Testis (tissue), 2 donors: ENCODE measurements at regions not wholly inside any gene's neighbourhood (a gene's known extent, or its start where the extent isn't known, plus 50 kb on each side); places are given as distances from the start of the nearest gene placed in this dataset.

Experiments
- CTCF ChIP-seq, 3 experiments: fragments of 450-650 bp in 2 of 3; fragments of 200-600 bp in 1 of 3; sonication (generic) in 1 of 3; IDR thresholded peaks; one replicate each; pipeline ENCODE4 v1.5.1; 2016 to 2019; ENCODE audit warnings: antibody characterized with exemption in 3 of 3, mild to moderate bottlenecking in 2 of 3, moderate library complexity in 1 of 3
- POLR2A ChIP-seq: fragments of 450-650 bp; IDR thresholded peaks from one replicate; pipeline ENCODE4 v1.6.1; 2017; ENCODE audit warnings: antibody characterized with exemption, mild to moderate bottlenecking, moderate library complexity

- TF ChIP-seq CTCF (IDR thresholded peaks at IDR 0.05) (no peak), POLR2A (no peak)
Observed at GRCh38 chr5:175012267-175012666, 287.9 kb downstream of the MSX2 start.
